Inflammatory macrophage (primary cell): ENCODE measurements at regions not wholly inside any gene's neighbourhood (a gene's known extent, or its start where the extent isn't known, plus 50 kb on each side); places are given as distances from the start of the nearest gene placed in this dataset.

ENCODE experiments used
- DNase-seq, 2 donors: peaks; one replicate each; pipeline ENCODE4 v3.0.0-alpha.2; 2020 to 2022

- no peak for DNase-seq
Observed at GRCh38 chr18:51400721-51401120, 203.2 kb upstream of the MEX3C start.

GRCh38 chr18:51401912-51402311, 204.4 kb upstream of the MEX3C start:
- DNase-seq, result no peak

- no peak for DNase-seq
Observed at GRCh38 chr18:51404620-51405019, 207.1 kb upstream of the MEX3C start.

GRCh38 chr18:51405683-51406477, 208.4 kb upstream of the MEX3C start:
- no peak for DNase-seq

GRCh38 chr18:51417643-51418483, 220.4 kb upstream of the MEX3C start:
- DNase-seq, result no peak

GRCh38 chr18:51425475-51425874, 228.0 kb upstream of the MEX3C start:
- DNase-seq, result no peak

- no peak for DNase-seq
Observed at GRCh38 chr18:51425889-51426288, 228.4 kb upstream of the MEX3C start.

- DNase-seq, result no peak
Observed at GRCh38 chr18:51426996-51427395, 229.5 kb upstream of the MEX3C start.

GRCh38 chr18:51429644-51430043, 232.2 kb upstream of the MEX3C start:
- no peak for DNase-seq

- DNase-seq, result no peak
Observed at GRCh38 chr18:51430538-51430937, 233.1 kb upstream of the MEX3C start.

GRCh38 chr18:51433296-51433695, 235.8 kb upstream of the MEX3C start:
- no peak for DNase-seq

GRCh38 chr18:51433881-51434280, 236.4 kb upstream of the MEX3C start:
- no peak for DNase-seq

GRCh38 chr18:51437280-51438271, 240.1 kb upstream of the MEX3C start:
- DNase-seq, result no peak

- DNase-seq, result no peak
Observed at GRCh38 chr18:51438797-51439350, 241.4 kb upstream of the MEX3C start.

GRCh38 chr18:51442012-51442411, 244.5 kb upstream of the MEX3C start:
- DNase-seq, result no peak

GRCh38 chr18:51446571-51447210, 249.2 kb upstream of the MEX3C start:
- DNase-seq, result no peak

- DNase-seq, result no peak
Observed at GRCh38 chr18:51447351-51448342, 250.2 kb upstream of the MEX3C start.

GRCh38 chr18:51448949-51449348, 251.5 kb upstream of the MEX3C start:
- DNase-seq, result no peak

- DNase-seq, result no peak
Observed at GRCh38 chr18:51453594-51453993, 256.1 kb upstream of the MEX3C start.

GRCh38 chr18:51458861-51459260, 261.4 kb upstream of the MEX3C start:
- no peak for DNase-seq

GRCh38 chr18:51461956-51462355, 264.5 kb upstream of the MEX3C start:
- no peak for DNase-seq
